ENCODE measurements at regions not wholly inside any gene's neighbourhood (a gene's known extent, or its start where the extent isn't known, plus 50 kb on each side); places are given as distances from the start of the nearest gene placed in this dataset.

GRCh38 chr20:24729896-24730605 is 219.0 kb upstream of the CST7 start:
- TF ChIP-seq SIN3A (IDR thresholded peaks at IDR 0.05; ENCODE audit: borderline replicate concordance, insufficient read depth, low read depth, low read length) (no peak), TCF7L2 (IDR thresholded peaks at IDR 0.05; ENCODE audit: low read depth, low read length) (no peak), CTCF (IDR thresholded peaks at IDR 0.05) (no peak), REST (IDR thresholded peaks at IDR 0.05; ENCODE audit: insufficient read depth in 1 of 2, low read depth in 2 of 2, low read length in 1 of 2) (no peak), POLR2AphosphoS5 (IDR thresholded peaks at IDR 0.05; ENCODE audit: low read depth, low read length) (no peak)
- intact Hi-C loops (cut with micrococcal nuclease; ENCODE audit: unreplicated experiment), result no loop called here
- H3K4me1 ChIP-seq (ENCODE audit: control insufficient read depth, insufficient read depth, low read length), result no peaks in the 10 kb centered on the region
- no peak for ATAC-seq
- H3K9me3 ChIP-seq (ENCODE audit: control insufficient read depth, insufficient read depth, low read depth, low read length), result no peaks in the 10 kb centered on the region
- no peak overlapping the region for H3K4me3 ChIP-seq (ENCODE audit: low read depth in 2 of 2, low read length in 2 of 2)
- no TSS peak for BruUV-seq (replicated peaks)
- H3K27me3 ChIP-seq (ENCODE audit: control insufficient read depth, insufficient read depth, low read length), result no peaks in the 10 kb centered on the region; the same call in 1 of the 2 replicates
- ChIA-PET CTCF (no interaction called here), POLR2A (no interaction called here)
- no peak overlapping the region for H3K27ac ChIP-seq (ENCODE audit: low read length)
- in situ Hi-C loops (cut with HindIII; ENCODE audit: low pct_unique_long_range_greater_than_20kb, low sequenced_read_pairs), result no loop called here
- no peak for DNase-seq (ENCODE audit: low read depth, low spot score)
- H3K36me3 ChIP-seq (ENCODE audit: control insufficient read depth, insufficient read depth, low read length), result no peaks in the 10 kb centered on the region

GRCh38 chr20:24730750-24731149 is 218.3 kb upstream of the CST7 start:
- intact Hi-C loops (cut with micrococcal nuclease; ENCODE audit: unreplicated experiment), result no loop called here
- H3K9me3 ChIP-seq (ENCODE audit: control insufficient read depth, insufficient read depth, low read depth, low read length), result no peaks in the 10 kb centered on the region
- H3K36me3 ChIP-seq (ENCODE audit: control insufficient read depth, insufficient read depth, low read length), result no peaks in the 10 kb centered on the region
- CTCF ChIA-PET, result no interaction called here
- H3K27ac ChIP-seq (ENCODE audit: low read length), result no peak overlapping the region
- TF ChIP-seq CTCF (IDR thresholded peaks at IDR 0.05), result no peak
- no peak for TF ChIP-seq TCF7L2 (IDR thresholded peaks at IDR 0.05; ENCODE audit: low read depth, low read length)
- no peak for TF ChIP-seq POLR2AphosphoS5 (IDR thresholded peaks at IDR 0.05; ENCODE audit: low read depth, low read length)
- TF ChIP-seq SIN3A (IDR thresholded peaks at IDR 0.05; ENCODE audit: borderline replicate concordance, insufficient read depth, low read depth, low read length), result no peak
- TF ChIP-seq REST (IDR thresholded peaks at IDR 0.05; ENCODE audit: insufficient read depth in 1 of 2, low read depth in 2 of 2, low read length in 1 of 2), result no peak
- ATAC-seq, result no peak
- H3K4me1 ChIP-seq (ENCODE audit: control insufficient read depth, insufficient read depth, low read length), result no peaks in the 10 kb centered on the region
- H3K27me3 ChIP-seq (ENCODE audit: control insufficient read depth, insufficient read depth, low read length), result no peaks in the 10 kb centered on the region; the same call in 1 of the 2 replicates
- DNase-seq (ENCODE audit: low read depth, low spot score), result no peak
- in situ Hi-C loops (cut with HindIII; ENCODE audit: low pct_unique_long_range_greater_than_20kb, low sequenced_read_pairs), result no loop called here
- H3K4me3 ChIP-seq (ENCODE audit: low read depth in 2 of 2, low read length in 2 of 2), result no peak overlapping the region
- no TSS peak for BruUV-seq (replicated peaks)
- POLR2A ChIA-PET, result no interaction called here
